Right renal pelvis (tissue), 4 donors: ENCODE measurements at regions not wholly inside any gene's neighbourhood (a gene's known extent, or its start where the extent isn't known, plus 50 kb on each side); places are given as distances from the start of the nearest gene placed in this dataset.

ENCODE experiments used
- DNase-seq, 4 donors: peaks; one replicate each; pipeline ENCODE4 v3.0.0-alpha.2; 2013; ENCODE audit warnings: low read depth in 4 of 4, low spot score in 3 of 4, missing footprints in 1 of 4

GRCh38 chr6:105968603-105969333, 117.4 kb upstream of the PRDM1 start:
- no peak for DNase-seq

GRCh38 chr6:105967917-105968602, 118.1 kb upstream of the PRDM1 start:
- DNase-seq, result no peak

GRCh38 chr6:105966481-105966880, 119.7 kb upstream of the PRDM1 start:
- no peak for DNase-seq

- DNase-seq, result no peak
Observed at GRCh38 chr6:105964979-105965760, 121.0 kb upstream of the PRDM1 start.

- DNase-seq, result no peak
Observed at GRCh38 chr6:105954148-105954547, 132.0 kb upstream of the PRDM1 start.

GRCh38 chr6:105952772-105953690, 133.1 kb upstream of the PRDM1 start:
- no peak for DNase-seq

GRCh38 chr6:105952326-105952725, 133.8 kb upstream of the PRDM1 start:
- DNase-seq, result no peak

GRCh38 chr6:105951322-105951721, 134.8 kb upstream of the PRDM1 start:
- DNase-seq, result no peak

GRCh38 chr6:105949869-105950268, 136.3 kb upstream of the PRDM1 start:
- no peak for DNase-seq

GRCh38 chr6:105943514-105943913, 142.6 kb upstream of the PRDM1 start:
- no peak for DNase-seq

- no peak for DNase-seq
Observed at GRCh38 chr6:105941621-105942412, 144.3 kb upstream of the PRDM1 start.

GRCh38 chr6:105940990-105941389, 145.1 kb upstream of the PRDM1 start:
- DNase-seq, result no peak

- DNase-seq, result no peak
Observed at GRCh38 chr6:105936972-105937371, 149.2 kb upstream of the PRDM1 start.

GRCh38 chr6:105935416-105935815, 150.7 kb upstream of the PRDM1 start:
- no peak for DNase-seq

- DNase-seq, result no peak
Observed at GRCh38 chr6:105934708-105935107, 151.4 kb upstream of the PRDM1 start.

GRCh38 chr6:105932440-105932839, 153.7 kb upstream of the PRDM1 start:
- no peak for DNase-seq

- DNase-seq, result no peak
Observed at GRCh38 chr6:105929626-105930025, 156.5 kb upstream of the PRDM1 start.

GRCh38 chr6:105926318-105926717, 159.8 kb upstream of the PRDM1 start:
- no peak for DNase-seq

- no peak for DNase-seq
Observed at GRCh38 chr6:105925706-105926105, 160.4 kb upstream of the PRDM1 start.

GRCh38 chr6:105921781-105922180, 164.4 kb upstream of the PRDM1 start:
- DNase-seq, result no peak
